ENCODE measurements at regions not wholly inside any gene's neighbourhood (a gene's known extent, or its start where the extent isn't known, plus 50 kb on each side); places are given as distances from the start of the nearest gene placed in this dataset.

DNA sequence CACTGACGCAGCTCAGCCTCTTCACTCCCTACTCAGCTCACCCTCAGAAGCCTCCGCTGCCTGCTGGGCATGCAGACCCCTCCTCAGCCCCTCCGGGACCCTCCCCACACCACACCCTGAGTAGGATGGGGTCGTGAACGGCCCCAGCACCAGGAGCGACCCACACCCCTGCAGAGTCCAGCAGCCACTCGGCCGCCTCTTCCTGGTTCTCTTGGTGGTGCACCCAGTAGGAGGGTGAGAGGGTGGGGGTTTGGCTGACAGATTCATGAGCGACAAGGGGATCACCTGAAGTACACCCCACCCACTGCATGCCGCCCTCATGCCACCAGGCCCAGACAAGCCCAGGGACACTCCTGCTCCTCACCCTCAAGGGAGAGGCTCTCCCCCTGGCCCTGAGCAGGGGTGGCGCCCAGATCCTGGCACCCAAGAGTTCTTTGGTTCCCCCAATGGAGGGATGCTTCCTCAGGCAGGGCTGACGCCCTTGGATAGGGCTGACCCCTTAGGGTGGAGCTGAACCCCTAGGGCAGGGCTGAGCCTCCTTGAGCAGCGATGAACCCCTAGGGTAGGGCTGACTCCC, 76.6 kb upstream of the GPC1 start:
- DNase-seq, result no peak
- in situ Hi-C loops (cut with MboI; ENCODE audit: low pct_unique_long_range_greater_than_20kb, low sequenced_read_pairs), result no loop called here

GRCh38 chr2:240359695-240360094, 75.8 kb upstream of the GPC1 start:
- in situ Hi-C loops (cut with MboI; ENCODE audit: low pct_unique_long_range_greater_than_20kb, low sequenced_read_pairs), result no loop called here
- DNase-seq, result no peak

DNA sequence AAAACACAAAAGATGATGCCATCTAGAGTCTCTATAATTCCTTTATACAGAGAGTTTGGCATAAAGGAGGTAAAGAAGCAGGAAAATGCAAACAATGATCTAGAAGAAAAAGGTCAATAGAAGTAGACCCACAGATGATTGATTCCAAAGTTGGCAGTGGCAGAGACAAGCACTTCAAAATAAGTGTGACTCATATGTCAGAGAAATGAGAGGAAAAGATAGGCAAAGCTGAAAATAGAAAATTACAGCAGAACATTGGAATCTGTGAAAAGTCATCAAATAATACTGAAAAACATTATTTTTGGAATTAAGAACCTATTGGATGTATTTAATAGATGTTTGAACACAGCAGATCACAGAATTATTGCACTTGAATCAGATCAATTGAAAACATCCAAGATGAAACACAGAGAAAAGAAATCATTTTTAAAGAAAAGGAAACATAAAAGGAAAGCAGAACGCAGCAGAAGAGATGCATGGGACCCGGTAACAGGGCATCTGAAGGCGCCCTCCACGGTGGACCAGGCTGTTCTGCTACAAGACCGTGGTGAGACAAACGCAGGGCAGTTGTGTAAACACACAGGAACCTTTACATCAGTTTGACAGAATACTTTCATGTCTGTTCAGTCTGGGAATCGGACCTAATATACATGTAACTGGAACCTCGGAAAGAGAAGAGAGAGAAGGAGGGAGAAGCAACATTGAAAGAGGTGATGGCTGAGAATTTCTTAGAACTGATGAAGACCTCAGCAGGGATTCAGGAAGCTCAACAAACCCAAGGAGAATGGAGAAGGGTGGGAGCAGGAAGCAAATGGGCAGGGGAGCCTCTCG, 74.6 kb upstream of the GPC1 start:
- in situ Hi-C loops (cut with MboI; ENCODE audit: low pct_unique_long_range_greater_than_20kb, low sequenced_read_pairs), result no loop called here
- no peak for DNase-seq

DNA sequence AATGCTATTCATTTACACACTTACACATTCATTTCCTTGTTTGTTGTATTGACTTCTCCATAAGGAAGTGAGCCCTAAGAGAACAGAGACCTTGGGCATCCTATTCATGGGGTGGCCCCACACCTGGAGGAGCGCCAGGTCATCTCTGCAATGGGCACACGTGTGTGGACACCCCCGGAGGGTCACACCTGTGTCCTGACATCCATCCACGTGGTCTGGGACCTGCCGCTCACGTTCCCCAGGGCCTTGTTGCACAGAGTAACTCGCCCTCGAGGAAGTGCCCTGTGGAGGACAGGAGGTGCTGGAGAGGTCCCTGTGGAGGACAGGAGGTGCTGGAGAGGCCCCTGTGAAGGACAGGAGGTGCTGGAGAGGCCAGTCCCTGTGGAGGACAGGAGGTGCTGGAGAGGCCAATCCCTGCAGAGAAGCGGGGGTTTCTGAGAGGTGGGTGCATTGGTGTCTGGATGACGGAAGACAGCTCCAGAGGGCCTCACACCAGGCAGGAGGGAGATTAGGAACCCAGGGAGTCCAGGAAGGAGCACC, 73.2 kb upstream of the GPC1 start:
- in situ Hi-C loops (cut with MboI; ENCODE audit: low pct_unique_long_range_greater_than_20kb, low sequenced_read_pairs), result no loop called here
- no peak for DNase-seq

DNA sequence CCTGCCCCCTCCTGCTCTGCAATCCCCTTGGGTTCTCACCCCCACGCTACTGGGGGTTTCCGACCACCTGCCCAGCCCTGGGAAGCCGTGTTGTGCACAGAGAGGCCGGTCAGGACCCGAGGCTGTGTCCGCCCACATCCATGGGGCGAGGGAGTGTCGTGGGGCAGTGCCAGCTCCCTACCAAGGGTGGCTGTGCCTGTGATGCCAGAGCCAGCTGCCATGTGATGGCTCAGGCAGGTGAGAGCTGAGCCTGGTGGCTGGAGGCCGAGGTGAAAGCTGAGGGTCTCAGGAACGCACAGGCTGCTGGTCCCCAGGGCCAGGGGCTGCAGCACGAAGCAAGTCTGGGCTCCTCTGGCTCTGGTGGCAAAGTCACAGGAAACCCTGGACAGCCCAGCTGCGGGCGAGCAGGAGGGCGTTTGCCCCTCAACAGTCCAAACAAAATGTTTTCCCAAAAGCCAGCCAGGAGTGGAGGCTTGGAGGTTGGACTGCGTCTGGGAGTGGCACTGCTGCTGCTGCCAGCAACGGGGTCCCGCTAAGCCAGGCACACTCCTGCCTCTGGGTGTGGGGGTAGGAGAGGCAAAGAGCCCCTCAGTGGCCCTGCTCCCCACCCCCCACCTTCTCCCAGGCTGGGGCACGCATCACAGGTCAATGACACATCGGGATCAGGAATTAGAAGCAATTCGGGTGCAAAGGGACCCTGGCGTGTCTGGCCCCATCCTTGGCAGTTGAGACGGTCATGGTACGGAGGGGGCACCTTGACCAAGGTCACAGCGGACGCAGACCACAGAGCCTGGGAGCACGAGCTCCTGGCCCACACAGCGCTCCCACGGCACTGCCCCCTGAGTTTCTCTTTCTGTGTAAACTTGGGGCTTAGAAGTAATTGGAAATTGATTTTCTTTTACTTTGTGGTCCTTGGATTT, 72.4 kb upstream of the GPC1 start:
- in situ Hi-C loops (cut with MboI; ENCODE audit: low pct_unique_long_range_greater_than_20kb, low sequenced_read_pairs), result no loop called here
- no peak for DNase-seq

DNA sequence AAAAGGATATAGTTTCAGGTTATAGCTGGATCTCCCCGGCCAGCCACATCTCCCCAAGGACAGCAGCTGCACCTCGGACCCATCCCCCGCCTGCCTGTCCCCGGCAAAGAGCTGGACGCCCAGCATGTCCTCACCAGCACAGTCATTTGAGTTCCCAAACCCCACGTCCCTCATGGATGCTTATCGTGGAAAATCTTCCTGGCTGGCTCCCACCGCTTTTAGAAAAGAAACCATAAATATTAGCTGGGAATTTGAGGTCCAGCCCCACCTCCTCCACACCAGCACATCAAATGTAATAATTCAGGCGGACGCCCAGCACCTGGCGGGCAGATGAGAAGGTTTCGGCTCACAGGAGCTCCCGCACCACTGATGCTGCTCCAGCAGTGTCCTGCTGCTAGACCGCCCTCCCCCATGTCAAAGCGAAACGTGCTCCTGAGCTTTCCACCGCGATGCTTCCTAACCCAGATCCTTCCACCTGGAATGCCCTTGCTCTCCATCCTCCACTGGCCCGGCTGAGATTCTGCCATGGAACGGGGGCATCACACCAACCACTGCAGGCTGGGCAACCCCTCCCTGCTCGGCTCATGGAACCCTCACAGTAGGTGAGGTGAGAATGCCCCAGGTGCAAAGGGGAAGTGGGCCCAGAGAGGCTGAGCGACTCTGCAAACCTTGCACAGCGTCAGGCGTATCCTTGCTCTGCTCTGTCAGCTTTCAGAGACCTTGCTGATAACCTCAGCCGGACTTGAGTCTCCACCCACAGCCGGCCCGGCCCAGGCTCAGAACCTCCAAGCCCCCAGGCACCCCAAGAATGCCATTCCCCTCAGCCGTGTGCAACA, 71.5 kb upstream of the GPC1 start:
- in situ Hi-C loops (cut with MboI; ENCODE audit: low pct_unique_long_range_greater_than_20kb, low sequenced_read_pairs), result no loop called here
- DNase-seq, result no peak

GRCh38 chr2:240364582-240364960, 70.9 kb upstream of the GPC1 start:
- in situ Hi-C loops (cut with MboI; ENCODE audit: low pct_unique_long_range_greater_than_20kb, low sequenced_read_pairs), result no loop called here
- no peak for DNase-seq

- in situ Hi-C loops (cut with MboI; ENCODE audit: low pct_unique_long_range_greater_than_20kb, low sequenced_read_pairs), result no loop called here
- no peak for DNase-seq
These were observed 70.3 kb upstream of the GPC1 start for GRCh38 chr2:240364961-240365775.

DNA sequence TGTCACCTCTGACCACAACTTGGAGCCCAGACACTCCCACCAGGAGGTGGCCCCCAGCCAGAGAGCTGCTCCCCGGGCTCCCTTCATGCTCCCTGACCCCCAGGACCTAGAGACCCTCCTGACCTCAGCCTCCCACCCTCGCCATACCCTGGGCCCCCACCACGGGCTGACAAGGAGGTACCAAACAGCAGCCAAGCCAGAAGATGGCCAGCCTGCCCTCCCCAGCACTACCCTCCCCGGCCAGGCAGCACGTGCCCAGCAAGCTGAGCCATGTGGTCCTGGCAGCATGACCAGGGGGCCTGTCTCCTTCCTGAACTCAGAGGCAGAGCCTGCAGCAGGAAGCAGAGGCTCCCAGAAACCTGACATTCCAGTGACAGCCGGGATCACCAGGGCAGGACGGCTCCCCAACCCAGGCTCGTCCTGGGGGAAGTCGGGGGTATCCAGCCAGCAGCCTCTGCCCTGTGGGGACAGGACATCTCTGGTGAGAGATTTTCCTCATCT, 69.4 kb upstream of the GPC1 start:
- in situ Hi-C loops (cut with MboI; ENCODE audit: low pct_unique_long_range_greater_than_20kb, low sequenced_read_pairs), result no loop called here
- no peak for DNase-seq

- in situ Hi-C loops (cut with MboI; ENCODE audit: low pct_unique_long_range_greater_than_20kb, low sequenced_read_pairs), result no loop called here
- no peak for DNase-seq
These were observed 68.6 kb upstream of the GPC1 start for GRCh38 chr2:240366901-240367300.

DNA sequence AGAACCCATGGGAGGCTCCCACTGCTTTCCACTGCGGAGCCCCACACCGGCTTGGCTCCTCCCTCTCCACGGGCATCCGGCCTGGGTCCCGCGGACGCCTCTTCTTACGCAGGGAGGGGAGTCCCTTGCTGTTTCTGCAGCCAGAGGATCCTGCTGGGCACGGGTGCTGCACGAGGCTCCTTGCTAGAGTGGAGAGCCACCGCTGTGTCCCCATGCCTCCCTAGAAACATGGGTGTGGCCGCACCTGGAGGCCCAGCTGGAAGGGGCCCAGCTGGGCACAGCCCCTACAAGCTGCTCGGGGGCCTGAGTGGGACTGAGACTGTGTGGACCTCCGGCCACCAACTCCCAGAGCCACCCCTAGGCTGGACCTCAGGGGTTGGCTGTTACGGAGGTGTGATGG, 67.7 kb upstream of the GPC1 start:
- DNase-seq, result no peak
- in situ Hi-C loops (cut with MboI; ENCODE audit: low pct_unique_long_range_greater_than_20kb, low sequenced_read_pairs), result no loop called here

- DNase-seq, result no peak
- in situ Hi-C loops (cut with MboI; ENCODE audit: low pct_unique_long_range_greater_than_20kb, low sequenced_read_pairs), result no loop called here
These were observed 66.6 kb upstream of the GPC1 start for GRCh38 chr2:240368781-240369331.

DNA sequence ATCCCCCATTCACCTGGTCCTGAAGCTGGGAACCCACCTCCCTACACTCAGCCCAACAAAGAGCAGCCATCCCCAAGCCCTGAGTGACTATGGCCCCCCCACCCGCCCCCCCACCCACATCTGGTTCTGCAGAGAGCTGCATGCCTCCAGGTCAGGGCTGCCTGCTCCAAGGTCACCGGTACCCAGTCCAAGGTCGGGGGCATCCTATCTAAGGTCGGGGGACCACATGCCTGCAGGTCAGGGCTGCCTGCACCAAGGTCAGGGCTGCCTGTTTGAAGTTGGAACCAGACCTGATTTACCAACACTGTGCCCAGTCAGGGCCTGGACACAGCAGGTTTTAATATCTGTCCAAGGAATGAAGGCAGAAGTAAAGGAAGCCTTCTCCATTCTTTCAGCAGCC, 66.1 kb upstream of the GPC1 start:
- in situ Hi-C loops (cut with MboI; ENCODE audit: low pct_unique_long_range_greater_than_20kb, low sequenced_read_pairs), result no loop called here

DNA sequence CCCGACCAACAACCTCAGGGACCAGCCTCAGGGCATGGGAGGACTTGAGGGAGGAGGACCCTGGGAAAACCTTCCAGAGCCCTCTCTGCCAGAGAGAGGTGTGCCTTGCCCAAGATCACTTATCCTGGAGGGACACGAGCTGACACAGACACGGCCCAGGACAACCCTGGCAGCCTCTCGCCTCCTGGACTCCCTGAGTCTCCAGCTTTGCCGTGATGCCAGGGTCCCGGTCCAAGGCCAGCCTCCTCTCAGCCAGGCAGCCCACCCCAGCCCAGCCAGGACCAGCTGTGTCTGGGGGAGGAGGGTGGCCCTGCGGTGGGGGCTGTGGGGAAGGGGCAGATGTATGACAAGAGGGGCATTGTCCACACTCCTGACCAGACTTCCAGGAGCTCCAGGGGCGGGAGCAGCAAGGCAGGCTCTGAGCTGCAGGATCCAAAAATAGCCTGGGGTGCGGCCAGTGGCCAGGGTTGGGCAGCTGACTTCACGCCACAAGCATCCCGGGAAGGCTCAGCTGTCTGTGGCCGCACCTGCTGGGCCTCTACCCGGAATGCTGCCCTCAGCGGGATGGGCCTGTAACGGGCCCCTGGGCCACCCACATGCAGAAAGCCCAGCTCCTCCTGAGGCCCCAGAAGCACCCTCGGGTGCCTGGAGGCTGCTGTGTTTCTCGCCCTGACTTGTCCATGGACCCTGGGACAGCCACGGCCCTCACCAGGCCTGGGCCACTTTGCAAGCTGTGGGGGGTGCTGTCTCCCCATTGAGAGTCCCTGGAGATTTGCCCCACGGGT, 65.5 kb upstream of the GPC1 start:
- in situ Hi-C loops (cut with MboI; ENCODE audit: low pct_unique_long_range_greater_than_20kb, low sequenced_read_pairs), result no loop called here
- DNase-seq, result no peak

More for the DNA sequence above, 66.1 kb upstream of the GPC1 start:
- DNase-seq, result no peak

DNA sequence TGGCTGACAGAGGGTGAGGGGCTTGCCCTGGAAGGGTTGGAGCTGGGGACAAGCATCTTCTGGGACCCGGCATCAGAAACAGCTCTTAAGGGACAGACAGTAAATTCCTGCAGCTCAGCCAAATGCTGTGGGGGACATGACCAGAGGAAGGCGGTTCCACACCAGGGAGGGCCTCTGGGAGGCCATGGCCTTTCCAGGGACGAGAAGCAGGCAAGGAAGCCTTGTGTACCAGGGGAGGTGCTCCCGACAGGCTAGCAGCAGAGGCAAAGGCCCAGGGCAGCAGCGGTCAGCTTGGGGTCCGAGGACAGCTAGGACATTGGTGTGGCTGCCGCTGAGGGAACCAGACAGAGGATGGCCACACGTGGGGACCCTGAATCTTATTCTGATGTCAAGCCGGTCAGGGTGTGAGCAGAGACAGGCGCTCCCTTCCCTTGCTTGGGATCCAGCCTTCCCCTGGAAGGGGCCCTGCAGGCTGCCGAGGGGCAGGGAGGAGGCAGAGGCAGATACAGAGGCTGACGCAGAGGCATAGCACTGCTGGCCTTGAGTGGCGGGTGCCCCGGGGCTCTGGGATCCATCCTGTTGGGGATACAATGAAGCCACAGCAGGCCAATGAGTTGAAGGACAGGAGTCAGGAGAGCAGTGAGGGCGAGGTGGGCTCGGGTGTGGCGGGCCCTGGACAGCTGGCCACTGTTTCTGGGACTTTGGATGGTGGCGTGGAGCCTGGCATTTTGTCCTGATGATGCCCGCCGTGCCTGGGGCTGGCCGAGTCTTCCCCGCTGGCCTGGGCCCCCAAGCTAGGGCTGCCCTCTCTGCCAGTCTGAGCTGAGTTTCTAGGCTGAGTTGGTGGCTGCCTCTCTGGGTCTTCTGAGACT, 64.1 kb upstream of the GPC1 start:
- in situ Hi-C loops (cut with MboI; ENCODE audit: low pct_unique_long_range_greater_than_20kb, low sequenced_read_pairs), result no loop called here
- DNase-seq, result no peak

DNA sequence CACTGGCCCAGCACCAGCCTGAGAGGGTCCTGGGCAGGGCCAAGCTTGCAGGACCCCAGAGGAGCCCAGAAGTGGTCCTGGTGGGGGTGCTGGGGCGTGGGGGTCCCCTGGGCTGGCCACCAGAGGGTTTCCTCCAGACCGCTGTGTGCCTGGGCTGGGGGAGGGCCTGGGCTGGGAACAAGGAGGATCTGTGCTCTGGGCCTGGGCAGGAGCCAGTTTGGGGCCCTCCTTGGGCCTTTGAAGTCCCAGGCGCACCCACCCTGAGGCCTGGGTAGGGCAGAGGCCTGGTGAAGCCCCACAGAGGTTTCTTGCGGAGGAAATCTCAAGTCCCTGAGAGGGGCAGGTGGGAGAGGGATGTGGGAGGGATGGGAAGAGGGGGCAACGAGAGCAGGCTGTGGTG, 63.4 kb upstream of the GPC1 start:
- in situ Hi-C loops (cut with MboI; ENCODE audit: low pct_unique_long_range_greater_than_20kb, low sequenced_read_pairs), result no loop called here
- DNase-seq, result no peak

Data from KBM-7 (cell line).